H9 (cell line): ENCODE measurements at regions not wholly inside any gene's neighbourhood (a gene's known extent, or its start where the extent isn't known, plus 50 kb on each side); places are given as distances from the start of the nearest gene placed in this dataset.

Source experiments
- DNase-seq: peaks from one replicate; pipeline ENCODE4 v3.0.0-alpha.2; 2017
- H2AFZ ChIP-seq: one replicate; pipeline ENCODE4 v1.6.1; 2013; ENCODE audit warnings: mild to moderate bottlenecking, low read length, control low read depth, moderate library complexity
- H2AK5ac ChIP-seq: 2 replicates; pipeline ENCODE4 v1.6.1; 2013; ENCODE audit warnings: low read length, control low read depth, mixed read lengths; ENCODE audit not compliant: insufficient read length
- H2BK120ac ChIP-seq: one replicate; pipeline ENCODE4 v1.6.1; 2013; ENCODE audit warnings: low read depth, mild to moderate bottlenecking, low read length, control low read depth, inconsistent platforms; ENCODE audit not compliant: poor library complexity, severe bottlenecking
- H2BK12ac ChIP-seq: 2 replicates; pipeline ENCODE4 v1.6.1; 2013; ENCODE audit warnings: low read length, control low read depth, mixed read lengths, low read depth; ENCODE audit not compliant: insufficient read length
- H2BK15ac ChIP-seq: 2 replicates; pipeline ENCODE4 v1.6.1; 2013; ENCODE audit warnings: low read depth, low read length, control low read depth
- H2BK20ac ChIP-seq: one replicate; pipeline ENCODE4 v1.6.1; 2013; ENCODE audit warnings: low read depth, mild to moderate bottlenecking, low read length, control low read depth, inconsistent platforms; ENCODE audit not compliant: poor library complexity, severe bottlenecking
- H2BK5ac ChIP-seq: 2 replicates; pipeline ENCODE4 v1.6.1; 2013; ENCODE audit warnings: low read length, control low read depth, mixed read lengths; ENCODE audit not compliant: insufficient read length
- H3K14ac ChIP-seq: 2 replicates; pipeline ENCODE4 v1.6.1; 2013; ENCODE audit warnings: low read length, control low read depth; ENCODE audit not compliant: insufficient read depth
- H3K18ac ChIP-seq: 2 replicates; pipeline ENCODE4 v1.6.1; 2013; ENCODE audit warnings: low read depth, mild to moderate bottlenecking, mixed read lengths, low read length, control low read depth; ENCODE audit not compliant: insufficient read length
- H3K23ac ChIP-seq: 2 replicates; pipeline ENCODE4 v1.6.1; 2013; ENCODE audit warnings: low read length, control low read depth, mixed read lengths, low read depth; ENCODE audit not compliant: insufficient read length
- H3K23me2 ChIP-seq: 2 replicates; pipeline ENCODE4 v1.6.1; 2013; ENCODE audit warnings: low read depth, mild to moderate bottlenecking, mixed read lengths, low read length, control low read depth; ENCODE audit not compliant: insufficient read length, poor library complexity, severe bottlenecking
- H3K27ac ChIP-seq: 2 replicates; pipeline ENCODE4 v1.5.1; 2013; ENCODE audit warnings: low read length, control low read depth, mixed read lengths, low read depth; ENCODE audit not compliant: insufficient read length
- H3K27me3 ChIP-seq: 2 replicates; pipeline ENCODE4 v1.6.1; 2013; ENCODE audit warnings: low read length, control low read depth, inconsistent platforms; ENCODE audit not compliant: insufficient read depth
- H3K4ac ChIP-seq: 2 replicates; pipeline ENCODE4 v1.6.1; 2013; ENCODE audit warnings: low read depth, mild to moderate bottlenecking, control low read depth, inconsistent platforms, low read length, moderate library complexity
- H3K4me1 ChIP-seq: 2 replicates; pipeline ENCODE4 v1.6.1; 2013; ENCODE audit warnings: low read length, control low read depth, inconsistent platforms; ENCODE audit not compliant: insufficient read depth
- H3K4me2 ChIP-seq: 2 replicates; pipeline ENCODE4 v1.6.1; 2013; ENCODE audit warnings: low read length, control low read depth, mixed read lengths; ENCODE audit not compliant: insufficient read length, insufficient read depth
- H3K56ac ChIP-seq: 2 replicates; pipeline ENCODE4 v1.6.1; 2013; ENCODE audit warnings: low read depth, mild to moderate bottlenecking, mixed read lengths, low read length, control low read depth; ENCODE audit not compliant: insufficient read length
- H3K79me1 ChIP-seq: 2 replicates; pipeline ENCODE4 v1.6.1; 2013; ENCODE audit warnings: low read depth, mild to moderate bottlenecking, moderate library complexity, low read length, control low read depth, inconsistent platforms; ENCODE audit not compliant: insufficient read depth, poor library complexity, severe bottlenecking
- H3K79me2 ChIP-seq: 2 replicates; pipeline ENCODE4 v1.6.1; 2013; ENCODE audit warnings: low read length, control low read depth, inconsistent platforms; ENCODE audit not compliant: insufficient read depth
- H3K9ac ChIP-seq: 2 replicates; pipeline ENCODE4 v1.6.1; 2013; ENCODE audit warnings: low read length, control low read depth, mixed read lengths; ENCODE audit not compliant: insufficient read length; ENCODE audit errors: extremely low read depth
- H3K9me3 ChIP-seq: one replicate; pipeline ENCODE4 v1.6.1; 2013; ENCODE audit warnings: low read depth, low read length, inconsistent platforms; ENCODE audit not compliant: control insufficient read depth
- H3T11ph ChIP-seq: one replicate; pipeline ENCODE4 v1.6.1; 2013; ENCODE audit warnings: mild to moderate bottlenecking, low read length, control low read depth, inconsistent platforms
- H4K20me1 ChIP-seq: one replicate; pipeline ENCODE4 v1.6.1; 2013; ENCODE audit not compliant: control insufficient read depth, insufficient read length, insufficient read depth
- H4K5ac ChIP-seq: 2 replicates; pipeline ENCODE4 v1.6.1; 2013; ENCODE audit warnings: low read depth, mild to moderate bottlenecking, mixed read lengths, low read length, control low read depth; ENCODE audit not compliant: insufficient read length
- H4K8ac ChIP-seq: replicated peaks from 2 replicates; pipeline ENCODE4 v1.6.1; 2013; ENCODE audit warnings: low read length, control low read depth, mixed read lengths, low read depth; ENCODE audit not compliant: insufficient read length
- H4K91ac ChIP-seq: 2 replicates; pipeline ENCODE4 v1.6.1; 2013; ENCODE audit warnings: low read depth, mild to moderate bottlenecking, moderate library complexity, mixed read lengths, low read length, control low read depth; ENCODE audit not compliant: insufficient read length
- H3K27ac Mint-ChIP-seq, 3 experiments: 2 replicates in 2 of 3; 3 replicates in 1 of 3; pipeline ENCODE4 v1.8.0; 2020 to 2021; ENCODE audit warnings: mixed read lengths in 3 of 3, mild to moderate bottlenecking in 1 of 3, moderate library complexity in 1 of 3
- H3K27me3 Mint-ChIP-seq: 2 replicates; pipeline ENCODE4 v1.8.0; 2021; ENCODE audit warnings: low read depth, mild to moderate bottlenecking, moderate library complexity, mixed read lengths
- H3K36me3 Mint-ChIP-seq, 3 experiments: 2 replicates in 2 of 3; 3 replicates in 1 of 3; pipeline ENCODE4 v1.8.0; 2020 to 2021; ENCODE audit warnings: low read depth in 3 of 3, mixed read lengths in 3 of 3; ENCODE audit not compliant: insufficient read depth in 1 of 3
- H3K4me1 Mint-ChIP-seq, 2 experiments: 2 replicates each; pipeline ENCODE4 v1.8.0; 2020; ENCODE audit warnings: mixed read lengths in 2 of 2
- H3K4me3 Mint-ChIP-seq, 2 experiments: 2 replicates in 1 of 2; 3 replicates in 1 of 2; pipeline ENCODE4 v1.8.0; 2020 to 2021; ENCODE audit warnings: mild to moderate bottlenecking in 2 of 2, mixed read lengths in 2 of 2, moderate library complexity in 1 of 2
- H3K9me3 Mint-ChIP-seq, 2 experiments: 2 replicates in 1 of 2; 3 replicates in 1 of 2; pipeline ENCODE4 v1.8.0; 2020; ENCODE audit warnings: mild to moderate bottlenecking in 2 of 2, mixed read lengths in 2 of 2, moderate library complexity in 1 of 2
- WGBS: extraction: QIAGEN DNeasy Blood & Tissue Kit; methylation state at CpG from one replicate; pipeline ENCODE4 v1.1.7; 2013; ENCODE audit warnings: missing lambda C conversion rate, low lambda C conversion rate, mixed read lengths; ENCODE audit not compliant: insufficient read length; ENCODE audit errors: extremely low coverage; 5-methylcytosine and 5-hydroxymethylcytosine counted together
- TF ChIP-seq, protein P1 (sequence below): fragments of 200-600 bp; sonication (generic); conservative IDR thresholded peaks from 3 replicates; pipeline ENCODE4 v1.8.0; 2021; ENCODE audit warnings: antibody characterized with exemption, mild to moderate bottlenecking

DNA sequence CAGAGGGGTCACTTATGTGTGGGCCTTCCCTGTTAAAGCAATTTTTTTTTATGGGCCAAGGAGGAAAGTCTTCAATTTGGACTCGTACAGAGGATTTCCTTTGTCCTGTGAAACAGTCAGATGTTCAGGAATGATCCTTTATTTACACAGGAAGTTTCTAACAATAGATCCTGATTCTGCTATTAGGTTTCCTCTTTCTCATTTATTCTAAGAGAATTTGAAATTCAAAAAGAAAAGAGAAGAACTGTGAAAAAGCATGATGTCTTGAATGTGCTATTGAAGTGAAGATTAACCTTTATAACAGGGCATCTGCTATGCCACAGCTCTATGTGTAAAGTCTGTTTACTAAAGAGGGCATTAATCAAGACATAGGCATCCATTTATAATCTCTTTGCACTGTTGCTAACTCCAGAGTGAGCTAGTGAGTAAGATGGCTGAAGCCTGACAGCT, 105.3 kb upstream of the FAM98A start:
- Histone ChIP-seq H2BK20ac (no peak overlapping the region), H3K4me1 (peaks cover 5% of the 10 kb centered on the region), H3K14ac (no peak overlapping the region), H2BK5ac (no peak overlapping the region), H2BK12ac (no peak overlapping the region), H3K79me1 (no peaks in the 10 kb centered on the region), H3K4ac (no peak overlapping the region), H3K27ac (no peak overlapping the region), H3K18ac (no peak overlapping the region), H2AFZ (no peak overlapping the region), H3K23ac (no peak overlapping the region), H3T11ph (no peak overlapping the region), H3K56ac (no peak overlapping the region), H3K79me2 (no peaks in the 10 kb centered on the region), H2BK15ac (no peak overlapping the region), H3K9me3 (no peaks in the 10 kb centered on the region), H4K91ac (no peak overlapping the region), H3K23me2 (peaks cover 3% of the 10 kb centered on the region), H2BK120ac (no peak overlapping the region), H3K4me2 (no peak overlapping the region), H4K20me1 (no peaks in the 10 kb centered on the region), H4K8ac (no peak overlapping the region), H3K27me3 (no peaks in the 10 kb centered on the region; the same call in 1 of the 2 replicates), H4K5ac (no peak overlapping the region), H3K9ac (no peak overlapping the region), H2AK5ac (no peak overlapping the region)
- H3K9me3 Mint-ChIP-seq = peaks cover 0 to 5% of the 10 kb centered on the region in 2 experiments; a peak in 2 of 5 replicates
- no peaks in the 10 kb centered on the region for H3K27me3 Mint-ChIP-seq
- peaks cover 15 to 20% of the 10 kb centered on the region in 2 experiments for H3K4me1 Mint-ChIP-seq
- no peak overlapping the region; a peak in 1 of 7 replicates for H3K27ac Mint-ChIP-seq
- peaks cover 0 to 4% (median 3%) of the 10 kb centered on the region in 3 experiments; a peak in 1 of 7 replicates for H3K36me3 Mint-ChIP-seq
- TF ChIP-seq, protein P1, sequence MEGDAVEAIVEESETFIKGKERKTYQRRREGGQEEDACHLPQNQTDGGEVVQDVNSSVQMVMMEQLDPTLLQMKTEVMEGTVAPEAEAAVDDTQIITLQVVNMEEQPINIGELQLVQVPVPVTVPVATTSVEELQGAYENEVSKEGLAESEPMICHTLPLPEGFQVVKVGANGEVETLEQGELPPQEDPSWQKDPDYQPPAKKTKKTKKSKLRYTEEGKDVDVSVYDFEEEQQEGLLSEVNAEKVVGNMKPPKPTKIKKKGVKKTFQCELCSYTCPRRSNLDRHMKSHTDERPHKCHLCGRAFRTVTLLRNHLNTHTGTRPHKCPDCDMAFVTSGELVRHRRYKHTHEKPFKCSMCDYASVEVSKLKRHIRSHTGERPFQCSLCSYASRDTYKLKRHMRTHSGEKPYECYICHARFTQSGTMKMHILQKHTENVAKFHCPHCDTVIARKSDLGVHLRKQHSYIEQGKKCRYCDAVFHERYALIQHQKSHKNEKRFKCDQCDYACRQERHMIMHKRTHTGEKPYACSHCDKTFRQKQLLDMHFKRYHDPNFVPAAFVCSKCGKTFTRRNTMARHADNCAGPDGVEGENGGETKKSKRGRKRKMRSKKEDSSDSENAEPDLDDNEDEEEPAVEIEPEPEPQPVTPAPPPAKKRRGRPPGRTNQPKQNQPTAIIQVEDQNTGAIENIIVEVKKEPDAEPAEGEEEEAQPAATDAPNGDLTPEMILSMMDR = no peak
- no CpG with 5 or more reads among the region's 1 CpG for whole genome bisulfite sequencing
- no peak overlapping the region for H3K4me3 Mint-ChIP-seq
- no peak for DNase-seq
